OCI-LY7 (cell line): ENCODE measurements at regions not wholly inside any gene's neighbourhood (a gene's known extent, or its start where the extent isn't known, plus 50 kb on each side); places are given as distances from the start of the nearest gene placed in this dataset.
"Not testable (repeated sequence)": the region's sequence is repeated elsewhere in the genome, so short reads cannot be mapped to it uniquely, and the experiment has no call there.

Experiments
- BruUV-seq: library from RNA; stranded (reverse); fragments of 400-500 nt; replicated peaks from 2 replicates; lab custom pipeline; 2021; lab: Mats Ljungman, UMichigan
- CTCF ChIA-PET: fragments of 300-600 bp; sonication (Branson Sonifier 250); formaldehyde crosslinking; loops from one replicate; lab custom pipeline; 2022; ENCODE audit warnings: antibody characterized with exemption; ENCODE audit not compliant: unreplicated experiment; lab: Charles Lee
- POLR2A ChIA-PET: fragments of 300-600 bp; sonication (Branson Sonifier 250); formaldehyde crosslinking; loops from one replicate; lab custom pipeline; 2022; ENCODE audit warnings: antibody characterized with exemption; lab: Charles Lee
- DNase-seq: peaks from one replicate; pipeline ENCODE4 v3.0.0-alpha.2; 2015; ENCODE audit warnings: low spot score
- H2AFZ ChIP-seq: fragments of 200-600 bp; sonication (generic), shearing (Covaris generic); 2 replicates; pipeline ENCODE4 v1.6.1; 2014; ENCODE audit warnings: mild to moderate bottlenecking, antibody characterized with exemption, low read length, moderate library complexity
- H3K27ac ChIP-seq: fragments of 200-600 bp; sonication (generic); 2 replicates; pipeline ENCODE4 v1.5.1; 2014; ENCODE audit warnings: mixed run types, low read depth, mild to moderate bottlenecking, moderate library complexity, low read length, inconsistent platforms; ENCODE audit not compliant: poor library complexity, severe bottlenecking
- H3K36me3 ChIP-seq: fragments of 200-600 bp; sonication (generic); 2 replicates; pipeline ENCODE4 v1.6.1; 2014; ENCODE audit warnings: mild to moderate bottlenecking, antibody characterized with exemption, low read length, moderate library complexity, mixed read lengths; ENCODE audit not compliant: insufficient read depth
- H3K4me1 ChIP-seq: fragments of 200-600 bp; sonication (generic); 2 replicates; pipeline ENCODE4 v1.5.1; 2014; ENCODE audit warnings: mild to moderate bottlenecking, low read length; ENCODE audit not compliant: insufficient read depth, poor library complexity, severe bottlenecking
- H3K4me2 ChIP-seq: fragments of 200-600 bp; sonication (generic); 2 replicates; pipeline ENCODE4 v1.6.1; 2014; ENCODE audit warnings: mild to moderate bottlenecking, low read length
- H3K4me3 ChIP-seq: fragments of 200-600 bp; sonication (generic); 2 replicates; pipeline ENCODE4 v1.5.1; 2014; ENCODE audit warnings: mild to moderate bottlenecking, low read depth, low read length; ENCODE audit not compliant: poor library complexity, severe bottlenecking
- H3K79me2 ChIP-seq: fragments of 200-600 bp; sonication (generic); 2 replicates; pipeline ENCODE4 v1.6.1; 2016; ENCODE audit warnings: low read depth, mild to moderate bottlenecking, low read length, moderate library complexity, mixed read lengths; ENCODE audit not compliant: insufficient read depth
- H3K9me2 ChIP-seq: fragments of 200-600 bp; sonication (generic); 2 replicates; pipeline ENCODE4 v1.6.1; 2016; ENCODE audit warnings: mild to moderate bottlenecking, low read length, mixed read lengths; ENCODE audit not compliant: insufficient read depth
- H3K9me3 ChIP-seq: fragments of 200-600 bp; sonication (generic); 2 replicates; pipeline ENCODE4 v1.6.1; 2014; ENCODE audit warnings: mild to moderate bottlenecking, mixed run types, low read length, mixed read lengths
- H4K20me1 ChIP-seq: fragments of 200-600 bp; sonication (generic); 2 replicates; pipeline ENCODE4 v1.6.1; 2014; ENCODE audit warnings: mild to moderate bottlenecking, antibody characterized with exemption, low read length, moderate library complexity, mixed read lengths; ENCODE audit not compliant: insufficient read depth
- EZH2phosphoT487 ChIP-seq: fragments of 200-600 bp; sonication (generic); IDR thresholded peaks from 2 replicates; pipeline ENCODE4 v1.6.1; 2018; ENCODE audit warnings: low read depth, borderline replicate concordance, mild to moderate bottlenecking, mixed run types, antibody characterized with exemption, low read length, moderate library complexity, mixed read lengths
- intact Hi-C: fragments of 100-400 bp; cut with micrococcal nuclease; formaldehyde crosslinking; loops from one replicate; pipeline ENCODE4 v1.10.0; 2022; ENCODE audit not compliant: unreplicated experiment
- TF ChIP-seq, protein P1 (sequence below): fragments of 200-600 bp; sonication (generic); conservative IDR thresholded peaks from 2 replicates; pipeline ENCODE4 v1.5.1; 2014; ENCODE audit warnings: mild to moderate bottlenecking, antibody characterized with exemption, low read length, moderate library complexity, mixed read lengths

DNA sequence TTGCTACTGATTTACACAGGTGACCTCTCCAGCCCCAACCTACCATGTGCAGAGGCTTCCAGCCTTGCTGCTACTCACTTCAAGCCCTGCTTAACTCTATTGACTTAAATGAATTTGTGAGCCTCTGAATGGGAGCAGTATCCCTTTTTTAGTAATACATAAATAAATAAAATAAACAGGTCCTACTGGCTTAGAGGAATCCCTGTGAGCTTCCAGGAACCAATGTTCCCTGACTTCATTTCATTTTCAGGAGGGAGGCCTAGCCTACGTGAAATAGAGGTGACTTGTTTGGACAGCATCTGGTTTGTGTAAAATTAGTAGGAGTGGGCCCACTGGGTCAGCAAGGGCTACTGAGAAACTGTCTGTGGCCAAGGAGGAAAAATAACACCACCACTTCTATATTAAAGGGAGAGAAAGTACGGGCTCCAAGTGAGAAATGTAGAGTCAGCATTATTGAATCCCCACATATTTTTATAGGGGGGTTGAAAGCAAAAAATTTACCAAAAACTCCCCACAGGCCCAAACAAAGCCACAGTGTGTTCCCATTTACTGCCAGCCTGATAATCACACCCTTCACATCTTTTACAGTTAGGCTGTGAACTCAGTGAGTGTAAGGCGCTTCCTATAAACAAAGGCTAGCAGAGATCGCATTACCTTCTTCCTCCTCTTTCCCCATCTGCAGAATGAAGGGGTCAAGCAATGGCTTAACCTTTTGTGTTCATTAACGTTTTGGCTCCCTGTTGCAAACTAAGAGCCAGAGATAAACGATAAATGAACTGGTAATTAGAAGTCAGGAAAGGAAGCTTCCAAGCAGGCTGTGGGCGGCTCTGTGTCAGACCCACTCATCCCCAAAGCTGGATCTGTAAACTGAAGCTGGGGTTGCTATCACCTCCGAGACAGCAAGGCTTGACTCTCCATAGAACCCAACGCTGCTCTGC, 138.8 kb upstream of the LIFR start:
- CTCF ChIA-PET = no interaction called here
- intact Hi-C loops = no loop called here
- TF ChIP-seq, protein P1, sequence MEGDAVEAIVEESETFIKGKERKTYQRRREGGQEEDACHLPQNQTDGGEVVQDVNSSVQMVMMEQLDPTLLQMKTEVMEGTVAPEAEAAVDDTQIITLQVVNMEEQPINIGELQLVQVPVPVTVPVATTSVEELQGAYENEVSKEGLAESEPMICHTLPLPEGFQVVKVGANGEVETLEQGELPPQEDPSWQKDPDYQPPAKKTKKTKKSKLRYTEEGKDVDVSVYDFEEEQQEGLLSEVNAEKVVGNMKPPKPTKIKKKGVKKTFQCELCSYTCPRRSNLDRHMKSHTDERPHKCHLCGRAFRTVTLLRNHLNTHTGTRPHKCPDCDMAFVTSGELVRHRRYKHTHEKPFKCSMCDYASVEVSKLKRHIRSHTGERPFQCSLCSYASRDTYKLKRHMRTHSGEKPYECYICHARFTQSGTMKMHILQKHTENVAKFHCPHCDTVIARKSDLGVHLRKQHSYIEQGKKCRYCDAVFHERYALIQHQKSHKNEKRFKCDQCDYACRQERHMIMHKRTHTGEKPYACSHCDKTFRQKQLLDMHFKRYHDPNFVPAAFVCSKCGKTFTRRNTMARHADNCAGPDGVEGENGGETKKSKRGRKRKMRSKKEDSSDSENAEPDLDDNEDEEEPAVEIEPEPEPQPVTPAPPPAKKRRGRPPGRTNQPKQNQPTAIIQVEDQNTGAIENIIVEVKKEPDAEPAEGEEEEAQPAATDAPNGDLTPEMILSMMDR = no peak
- TF ChIP-seq EZH2phosphoT487 = no peak

DNA sequence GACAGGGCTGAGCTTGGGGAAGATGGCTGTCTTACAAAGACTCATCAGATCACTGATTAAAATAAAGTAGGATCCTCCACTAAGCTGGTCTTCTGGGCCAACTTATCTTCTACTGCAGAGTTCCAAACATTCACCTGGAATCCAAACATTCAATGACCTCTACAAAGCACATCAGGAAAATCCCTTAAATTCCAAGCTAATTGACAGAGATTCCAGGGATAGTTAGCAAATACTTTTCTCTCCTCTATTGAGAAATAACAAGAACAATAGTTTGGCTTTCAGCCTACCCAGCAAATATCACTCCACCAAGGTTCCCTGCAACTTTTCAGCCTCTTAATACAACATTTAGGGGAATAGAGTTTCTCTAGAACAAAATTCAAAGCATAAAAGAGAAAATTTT, 140.6 kb upstream of the LIFR start:
- H2AFZ ChIP-seq = no peak overlapping the region
- H3K4me2 ChIP-seq = no peak overlapping the region
- TF ChIP-seq EZH2phosphoT487 = no peak
- TF ChIP-seq, protein P1 = no peak
- BruUV-seq = no TSS peak
- H3K27ac ChIP-seq = no peak overlapping the region
- ChIA-PET POLR2A (interaction anchor here (0.6 to 0.9 kb wide), 4 partner anchors 12 to 57 kb away, joined by 3 to 5 read pairs (median 3); no protein-coding TSS in a partner anchor), CTCF (no interaction called here)
- H3K9me3 ChIP-seq = no peaks in the 10 kb centered on the region
- H3K4me3 ChIP-seq = no peak overlapping the region
- no peak for DNase-seq
- no peaks in the 10 kb centered on the region for H3K4me1 ChIP-seq
- H3K36me3 ChIP-seq = no peaks in the 10 kb centered on the region
- intact Hi-C loops = no loop called here
- no peaks in the 10 kb centered on the region for H3K79me2 ChIP-seq
- H3K9me2 ChIP-seq = no peaks in the 10 kb centered on the region
- no peaks in the 10 kb centered on the region for H4K20me1 ChIP-seq

More for the DNA sequence above, 138.8 kb upstream of the LIFR start:
- no peaks in the 10 kb centered on the region for H4K20me1 ChIP-seq
- no peak overlapping the region for H2AFZ ChIP-seq
- H3K4me3 ChIP-seq = no peak overlapping the region
- H3K79me2 ChIP-seq = no peaks in the 10 kb centered on the region
- H3K9me2 ChIP-seq = no peaks in the 10 kb centered on the region
- H3K9me3 ChIP-seq = no peaks in the 10 kb centered on the region
- H3K27ac ChIP-seq = no peak overlapping the region
- H3K4me2 ChIP-seq = no peak overlapping the region
- BruUV-seq = no TSS peak
- no peaks in the 10 kb centered on the region for H3K4me1 ChIP-seq
- H3K36me3 ChIP-seq = no peaks in the 10 kb centered on the region
- POLR2A ChIA-PET = no interaction called here
- DNase-seq = no peak

DNA sequence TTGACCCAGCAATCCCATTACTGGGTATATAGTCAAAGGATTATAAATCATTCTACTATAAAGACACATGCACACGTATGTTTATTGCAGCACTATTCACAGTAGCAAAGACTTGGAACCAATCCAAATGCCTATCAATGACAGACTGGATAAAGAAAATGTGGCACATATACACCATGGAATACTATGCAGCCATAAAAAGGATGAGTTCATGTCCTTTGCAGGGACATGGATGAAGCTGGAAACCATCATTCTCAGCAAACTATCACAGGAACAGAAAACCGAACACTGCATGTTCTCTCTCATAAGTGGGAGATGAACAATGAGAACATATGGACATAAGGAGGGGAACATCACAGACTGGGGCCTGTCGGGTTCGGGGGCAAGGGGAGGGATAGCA, 140.3 kb upstream of the OSMR start:
- DNase-seq, H3K79me2 ChIP-seq, H4K20me1 ChIP-seq, H3K4me3 ChIP-seq, intact Hi-C loops, H2AFZ ChIP-seq, H3K4me2 ChIP-seq, BruUV-seq, H3K9me2 ChIP-seq, CTCF ChIA-PET, H3K27ac ChIP-seq, H3K36me3 ChIP-seq, H3K4me1 ChIP-seq, H3K9me3 ChIP-seq: not testable (repeated sequence)
- POLR2A ChIA-PET = interaction anchor here (0.6 kb wide), 1 partner anchor 9 kb away, joined by 4 read pairs; no protein-coding TSS in a partner anchor
